ENCODE measurements at regions not wholly inside any gene's neighbourhood (a gene's known extent, or its start where the extent isn't known, plus 50 kb on each side); places are given as distances from the start of the nearest gene placed in this dataset.
"Not testable (repeated sequence)": the region's sequence is repeated elsewhere in the genome, so short reads cannot be mapped to it uniquely, and the experiment has no call there.

DNA sequence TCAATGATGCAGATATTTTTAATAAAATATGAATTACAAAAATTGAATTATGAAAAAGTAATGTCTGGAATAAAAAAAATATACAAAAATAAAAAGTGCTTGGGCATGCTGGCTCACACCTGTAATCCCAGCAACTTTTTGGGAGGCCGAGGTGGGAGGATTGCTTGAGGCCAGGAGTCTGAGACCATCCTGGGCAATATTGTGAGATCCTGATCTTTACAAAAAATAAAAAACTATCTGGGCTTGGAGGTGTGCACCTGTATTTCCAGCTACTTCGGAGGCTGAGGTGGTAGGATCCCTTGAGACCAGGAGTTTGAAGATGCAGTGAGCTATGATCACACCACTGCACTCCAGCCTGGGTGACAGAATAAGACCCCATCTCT, 141.8 kb downstream of the NPIPB5 start:
- in situ Hi-C loops (cut with MboI; ENCODE audit: low sequenced_read_pairs in 4 of 4), result no loop called here
- ATAC-seq, result no peak
- DNase-seq, result no peak
- Histone ChIP-seq H3K27ac (no peak overlapping the region), H3K36me3 (no peaks in the 10 kb centered on the region), H3K4me1 (no peaks in the 10 kb centered on the region), H3K27me3 (peaks cover 0 to 5% (median 4%) of the 10 kb centered on the region in 3 donors), H3K9me3 (no peaks in the 10 kb centered on the region), H3K4me3 (no peak overlapping the region)
- intact Hi-C loops (cut with DNase I; ENCODE audit: low total_unique reads), result no loop called here
- TF ChIP-seq, protein P1, sequence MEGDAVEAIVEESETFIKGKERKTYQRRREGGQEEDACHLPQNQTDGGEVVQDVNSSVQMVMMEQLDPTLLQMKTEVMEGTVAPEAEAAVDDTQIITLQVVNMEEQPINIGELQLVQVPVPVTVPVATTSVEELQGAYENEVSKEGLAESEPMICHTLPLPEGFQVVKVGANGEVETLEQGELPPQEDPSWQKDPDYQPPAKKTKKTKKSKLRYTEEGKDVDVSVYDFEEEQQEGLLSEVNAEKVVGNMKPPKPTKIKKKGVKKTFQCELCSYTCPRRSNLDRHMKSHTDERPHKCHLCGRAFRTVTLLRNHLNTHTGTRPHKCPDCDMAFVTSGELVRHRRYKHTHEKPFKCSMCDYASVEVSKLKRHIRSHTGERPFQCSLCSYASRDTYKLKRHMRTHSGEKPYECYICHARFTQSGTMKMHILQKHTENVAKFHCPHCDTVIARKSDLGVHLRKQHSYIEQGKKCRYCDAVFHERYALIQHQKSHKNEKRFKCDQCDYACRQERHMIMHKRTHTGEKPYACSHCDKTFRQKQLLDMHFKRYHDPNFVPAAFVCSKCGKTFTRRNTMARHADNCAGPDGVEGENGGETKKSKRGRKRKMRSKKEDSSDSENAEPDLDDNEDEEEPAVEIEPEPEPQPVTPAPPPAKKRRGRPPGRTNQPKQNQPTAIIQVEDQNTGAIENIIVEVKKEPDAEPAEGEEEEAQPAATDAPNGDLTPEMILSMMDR (IDR thresholded peaks at IDR 0.05 in 4 of 5, conservative IDR thresholded peaks at IDR 0.05 in 1 of 5), result no peak
- no peak for TF ChIP-seq POLR2A (IDR thresholded peaks at IDR 0.05)

DNA sequence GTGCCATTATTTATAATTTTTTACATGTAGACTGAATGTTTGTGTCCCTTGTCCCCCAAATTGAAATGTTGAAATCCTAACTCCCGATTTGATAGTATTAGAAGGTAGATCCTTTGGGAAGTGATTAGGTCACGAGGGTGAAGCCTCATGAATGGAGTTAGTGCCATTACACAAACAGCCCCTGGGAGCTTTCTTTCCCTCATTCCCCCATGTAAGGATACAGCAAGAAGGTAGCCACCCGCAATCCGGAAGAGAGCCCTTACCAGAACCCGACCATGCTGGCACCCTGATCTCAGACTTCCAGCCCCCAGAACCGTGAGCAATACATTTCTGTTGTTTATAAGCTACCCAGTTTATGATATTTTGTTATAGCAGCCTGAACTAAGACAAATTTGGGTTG, 143.2 kb downstream of the NPIPB5 start:
- H3K27me3 ChIP-seq, result no peaks in the 10 kb centered on the region
- no peak for TF ChIP-seq POLR2A (IDR thresholded peaks at IDR 0.05)
- TF ChIP-seq, protein P1 (IDR thresholded peaks at IDR 0.05 in 4 of 5, conservative IDR thresholded peaks at IDR 0.05 in 1 of 5), result no peak
- intact Hi-C loops (cut with DNase I; ENCODE audit: low total_unique reads) (no loop called here), in situ Hi-C loops (cut with MboI; ENCODE audit: low sequenced_read_pairs in 4 of 4) (no loop called here)
- no peak overlapping the region for H3K27ac ChIP-seq
- H3K9me3 ChIP-seq, result no peaks in the 10 kb centered on the region
- no peaks in the 10 kb centered on the region for H3K4me1 ChIP-seq
- ATAC-seq (no peak), DNase-seq (no peak)
- no peaks in the 10 kb centered on the region for H3K36me3 ChIP-seq
- H3K4me3 ChIP-seq, result no peak overlapping the region

DNA sequence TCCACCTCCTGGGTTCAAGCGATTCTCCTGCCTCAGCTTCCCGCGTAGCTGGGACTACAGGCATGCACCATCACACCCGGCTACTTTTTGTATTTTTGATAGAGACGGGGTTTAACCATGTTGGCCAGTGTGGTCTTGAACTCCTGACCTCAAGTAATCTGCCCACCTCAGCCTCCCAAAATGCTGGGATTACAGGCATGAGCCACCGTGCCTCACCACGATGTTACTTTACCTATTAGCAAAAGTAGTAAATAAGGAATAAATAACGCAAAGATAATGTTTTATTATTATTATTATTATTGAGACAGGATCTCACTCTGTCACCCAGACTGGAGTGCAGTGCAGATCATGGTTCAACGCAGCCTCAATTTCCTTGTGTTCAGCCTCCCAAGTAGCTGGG, 145.9 kb downstream of the NPIPB5 start:
- in situ Hi-C loops (cut with MboI; ENCODE audit: low sequenced_read_pairs in 4 of 4); H3K4me3 ChIP-seq; intact Hi-C loops (cut with DNase I; ENCODE audit: low total_unique reads); H3K36me3 ChIP-seq; ATAC-seq; H3K4me1 ChIP-seq; H3K9me3 ChIP-seq; H3K27ac ChIP-seq; DNase-seq; H3K27me3 ChIP-seq: not testable (repeated sequence)

DNA sequence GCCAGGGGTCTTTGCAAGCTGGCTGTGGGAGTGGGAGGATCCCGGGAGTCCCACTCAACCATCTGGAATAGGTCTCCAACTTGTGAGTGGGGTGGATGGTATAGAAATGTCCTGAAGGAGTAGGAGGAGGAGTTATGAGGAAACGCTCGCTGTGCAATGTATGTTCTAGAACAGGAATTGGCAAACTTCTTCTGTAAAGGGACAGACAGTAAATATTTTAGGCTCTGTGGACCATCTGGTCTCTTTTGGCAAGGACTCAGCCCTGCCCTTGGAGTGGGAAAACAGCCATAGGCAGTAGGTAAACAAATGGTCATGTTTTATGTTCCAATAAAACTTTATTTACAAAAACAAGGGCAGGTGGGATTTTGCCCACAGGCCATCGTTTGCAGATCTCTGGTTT, 149.2 kb downstream of the NPIPB5 start:
- H3K4me1 ChIP-seq, result no peaks in the 10 kb centered on the region
- H3K27ac ChIP-seq, result no peak overlapping the region
- in situ Hi-C loops (cut with MboI; ENCODE audit: low sequenced_read_pairs in 4 of 4) (no loop called here), intact Hi-C loops (cut with DNase I; ENCODE audit: low total_unique reads) (no loop called here)
- no peak overlapping the region for H3K4me3 ChIP-seq
- ATAC-seq (no peak), DNase-seq (no peak)
- peaks cover 0 to 4% (median 0%) of the 10 kb centered on the region in 3 donors for H3K27me3 ChIP-seq
- H3K9me3 ChIP-seq, result no peaks in the 10 kb centered on the region
- H3K36me3 ChIP-seq, result no peaks in the 10 kb centered on the region
- TF ChIP-seq, protein P1 (IDR thresholded peaks at IDR 0.05 in 4 of 5, conservative IDR thresholded peaks at IDR 0.05 in 1 of 5), result no peak

DNA sequence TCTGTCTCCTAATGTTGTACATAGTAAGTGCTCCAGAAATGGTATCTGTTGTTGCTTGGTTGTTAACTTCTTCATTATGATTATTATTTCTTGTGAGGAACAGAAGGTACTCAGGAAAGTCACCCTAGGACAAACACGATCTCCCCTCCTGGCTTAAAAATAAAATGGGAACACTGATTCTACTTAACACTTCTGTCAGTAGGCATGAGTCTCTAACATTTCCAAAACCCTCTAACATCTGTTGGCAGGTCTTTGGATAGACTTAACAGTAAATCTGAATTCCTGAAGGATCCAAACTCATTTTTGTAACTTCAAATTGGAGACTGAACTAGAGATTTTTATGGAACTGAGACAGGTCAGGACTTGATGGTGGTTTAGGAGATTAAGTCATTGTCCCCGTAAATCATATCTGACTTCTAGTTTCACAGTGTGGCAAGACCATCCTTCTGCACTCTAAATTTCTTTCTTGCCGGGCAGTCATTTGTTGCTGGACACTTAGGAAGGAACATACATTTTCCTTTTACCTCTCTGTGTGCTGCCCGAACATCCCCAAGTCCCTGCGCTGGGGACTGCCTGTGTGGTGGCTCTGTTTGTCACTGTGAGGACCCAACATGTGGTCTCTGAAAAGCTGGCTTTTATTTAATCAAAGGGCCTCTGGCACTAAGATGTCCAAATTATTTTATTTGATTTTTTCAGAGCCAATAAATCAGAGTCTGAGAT, 149.9 kb downstream of the NPIPB5 start:
- Histone ChIP-seq H3K27me3 (peaks cover 0 to 4% (median 0%) of the 10 kb centered on the region in 3 donors), H3K9me3 (no peaks in the 10 kb centered on the region), H3K4me1 (no peaks in the 10 kb centered on the region), H3K4me3 (no peak overlapping the region), H3K36me3 (no peaks in the 10 kb centered on the region), H3K27ac (no peak overlapping the region)
- in situ Hi-C loops (cut with MboI; ENCODE audit: low sequenced_read_pairs in 4 of 4), result no loop called here
- intact Hi-C loops (cut with DNase I; ENCODE audit: low total_unique reads), result no loop called here
- DNase-seq (no peak), ATAC-seq (no peak)
- TF ChIP-seq, protein P1 (IDR thresholded peaks at IDR 0.05 in 4 of 5, conservative IDR thresholded peaks at IDR 0.05 in 1 of 5), result no peak
- TF ChIP-seq POLR2A (IDR thresholded peaks at IDR 0.05), result no peak

Measured in gastrocnemius medialis (tissue), 4 donors.